Neural progenitor cell (in vitro differentiated cells): ENCODE measurements at regions not wholly inside any gene's neighbourhood (a gene's known extent, or its start where the extent isn't known, plus 50 kb on each side); places are given as distances from the start of the nearest gene placed in this dataset.

ENCODE experiments used
- DNase-seq: peaks from one replicate; pipeline ENCODE4 v3.0.0-alpha.2; 2016; ENCODE audit warnings: low spot score
- H2AFZ ChIP-seq: fragments of 200-600 bp; sonication (generic); replicated peaks from 2 replicates; pipeline ENCODE4 v1.6.1; 2016; ENCODE audit warnings: antibody characterized with exemption
- H3F3A ChIP-seq: fragments of 200-600 bp; sonication (generic); 2 replicates; pipeline ENCODE4 v1.6.1; 2016; ENCODE audit warnings: antibody characterized with exemption, low read depth
- H3K27ac ChIP-seq: fragments of 200-600 bp; sonication (generic); 2 replicates; pipeline ENCODE4 v1.5.1; 2016; ENCODE audit warnings: mild to moderate bottlenecking
- H3K27me3 ChIP-seq: fragments of 200-600 bp; sonication (generic); 2 replicates; pipeline ENCODE4 v1.6.1; 2016; ENCODE audit warnings: mild to moderate bottlenecking, moderate library complexity
- H3K36me3 ChIP-seq: fragments of 200-600 bp; sonication (generic); 2 replicates; pipeline ENCODE4 v1.5.1; 2016
- H3K4me1 ChIP-seq: fragments of 200-600 bp; sonication (generic); 2 replicates; pipeline ENCODE4 v1.6.1; 2016; ENCODE audit warnings: mixed run types
- H3K4me2 ChIP-seq: fragments of 200-600 bp; sonication (generic); 2 replicates; pipeline ENCODE4 v1.6.1; 2016
- H3K4me3 ChIP-seq: fragments of 200-600 bp; sonication (generic); 2 replicates; pipeline ENCODE4 v1.5.1; 2016
- H3K79me2 ChIP-seq: fragments of 200-600 bp; sonication (generic); 2 replicates; pipeline ENCODE4 v1.6.1; 2016; ENCODE audit warnings: low read depth
- H3K9ac ChIP-seq: fragments of 200-600 bp; sonication (generic); 2 replicates; pipeline ENCODE4 v1.6.1; 2016
- H3K9me3 ChIP-seq: fragments of 200-600 bp; sonication (generic); 2 replicates; pipeline ENCODE4 v1.5.1; 2016; ENCODE audit warnings: low read depth
- H4K20me1 ChIP-seq: fragments of 200-600 bp; sonication (generic); 2 replicates; pipeline ENCODE4 v1.6.1; 2016; ENCODE audit warnings: low read depth
- H3K27ac Mint-ChIP-seq: 3 replicates; pipeline ENCODE4 v1.8.0; 2021; ENCODE audit warnings: mixed read lengths
- H3K27me3 Mint-ChIP-seq: 2 replicates; pipeline ENCODE4 v1.8.0; 2022; ENCODE audit warnings: low read depth, mild to moderate bottlenecking, inconsistent platforms, moderate library complexity, mixed read lengths; ENCODE audit not compliant: insufficient read depth
- H3K36me3 Mint-ChIP-seq: 3 replicates; pipeline ENCODE4 v1.8.0; 2021; ENCODE audit warnings: mixed read lengths
- H3K4me1 Mint-ChIP-seq: 3 replicates; pipeline ENCODE4 v1.8.0; 2021; ENCODE audit warnings: mixed read lengths
- H3K4me3 Mint-ChIP-seq: 3 replicates; pipeline ENCODE4 v1.8.0; 2021; ENCODE audit warnings: mild to moderate bottlenecking, moderate library complexity, mixed read lengths
- H3K9me3 Mint-ChIP-seq: 3 replicates; pipeline ENCODE4 v1.8.0; 2020; ENCODE audit warnings: mixed read lengths
- CTCF ChIP-seq: fragments of 200-600 bp; sonication (generic); IDR thresholded peaks from 2 replicates; pipeline ENCODE4 v1.5.1; 2017; ENCODE audit warnings: antibody characterized with exemption, mild to moderate bottlenecking
- EZH2 ChIP-seq: fragments of 200-600 bp; sonication (generic); IDR thresholded peaks from 2 replicates; pipeline ENCODE4 v1.6.1; 2017; ENCODE audit warnings: antibody characterized with exemption, mild to moderate bottlenecking, moderate library complexity
- EZH2phosphoT487 ChIP-seq: fragments of 200-600 bp; sonication (generic); IDR thresholded peaks from 2 replicates; pipeline ENCODE4 v1.6.1; 2017; ENCODE audit warnings: antibody characterized with exemption

DNA sequence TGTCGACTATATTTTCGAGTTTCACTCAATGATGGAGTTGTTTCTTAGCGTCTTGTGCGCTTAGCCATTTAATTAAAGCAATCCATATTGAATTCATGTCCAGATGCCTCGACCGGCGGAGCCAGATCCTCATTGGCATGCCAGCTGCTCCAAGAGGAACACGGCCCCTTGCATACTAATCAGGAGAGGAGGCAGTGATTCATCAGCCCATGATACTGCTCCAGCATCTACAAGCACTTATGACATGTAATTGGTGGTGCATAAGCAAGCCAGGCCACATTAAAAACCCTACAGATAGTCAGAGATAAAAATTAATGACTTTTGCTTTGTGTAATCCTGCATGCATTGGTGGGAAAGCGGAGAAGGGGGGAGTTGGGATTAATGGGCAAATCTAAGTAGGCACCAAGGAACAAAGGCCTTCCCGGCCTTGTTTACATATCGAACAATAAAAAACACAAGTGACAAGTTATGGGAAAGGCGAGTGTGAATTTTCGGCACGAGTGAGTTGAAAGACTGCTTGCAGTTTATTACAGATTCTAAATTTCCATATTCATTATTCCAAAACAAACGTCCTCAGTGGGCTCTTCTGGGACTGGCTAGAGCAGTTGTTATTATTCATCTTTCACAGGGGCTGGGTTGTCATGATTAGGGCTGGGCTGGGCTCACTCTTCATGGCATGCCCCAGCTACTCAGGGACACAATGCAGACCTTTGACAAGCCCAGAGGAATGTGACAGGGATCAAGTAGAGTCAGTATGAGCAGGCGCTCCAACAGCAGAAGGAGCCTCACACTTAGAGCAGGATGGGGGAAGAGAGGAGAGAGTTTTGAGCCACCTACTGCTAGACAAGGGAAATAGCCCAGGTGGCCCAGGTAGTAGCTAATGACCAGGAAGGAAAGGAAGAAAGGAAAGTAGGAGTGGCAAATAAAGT lies 281.7 kb upstream of the ZFHX3 start:
- Histone ChIP-seq H3F3A (no peaks in the 10 kb centered on the region), H3K36me3 (no peaks in the 10 kb centered on the region), H3K27ac (no peak overlapping the region), H3K9me3 (no peaks in the 10 kb centered on the region), H3K4me1 (peaks cover 4% of the 10 kb centered on the region), H3K79me2 (no peaks in the 10 kb centered on the region), H4K20me1 (no peaks in the 10 kb centered on the region), H2AFZ (no peak overlapping the region), H3K9ac (no peak overlapping the region), H3K4me2 (no peak overlapping the region), H3K27me3 (no peaks in the 10 kb centered on the region), H3K4me3 (no peak overlapping the region)
- TF ChIP-seq EZH2 (no peak), CTCF (peak; percentile 14)
- Mint-ChIP-seq H3K36me3 (no peaks in the 10 kb centered on the region), H3K4me1 (no peaks in the 10 kb centered on the region), H3K4me3 (no peak overlapping the region), H3K27ac (no peak overlapping the region), H3K9me3 (no peaks in the 10 kb centered on the region), H3K27me3 (no peaks in the 10 kb centered on the region)
- DNase-seq: peak; percentile 51

DNA sequence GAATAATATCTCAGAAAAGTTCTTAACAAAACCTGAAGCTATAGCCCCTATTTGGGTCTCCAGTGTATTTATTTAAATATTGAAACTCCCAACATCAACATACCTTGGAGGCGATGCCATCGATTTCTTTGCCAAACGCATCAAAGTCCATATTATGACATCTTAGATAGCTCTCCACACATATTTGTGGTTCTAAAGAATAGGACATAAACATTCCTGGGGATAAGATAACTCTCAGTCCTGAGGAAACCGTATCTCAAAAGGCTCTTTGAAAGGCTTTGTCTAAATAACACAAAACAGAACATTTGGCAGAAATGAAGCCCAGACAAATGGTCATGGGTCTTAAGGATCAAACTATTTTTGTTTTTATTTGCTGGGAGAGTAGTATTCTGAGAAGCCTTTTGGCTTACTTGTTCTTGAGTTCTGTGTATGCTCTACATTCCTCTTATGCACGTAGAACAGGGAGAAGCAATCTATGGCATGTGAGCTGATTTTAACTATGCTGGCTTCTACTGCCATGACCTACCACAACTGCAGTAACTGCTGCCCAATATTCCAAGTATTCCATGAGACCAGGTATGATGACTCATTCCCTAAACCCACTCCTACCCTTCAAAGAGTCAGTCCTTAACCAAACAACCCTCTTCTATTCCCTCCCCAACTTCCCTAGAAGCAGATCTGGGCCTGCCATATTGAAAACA lies 279.0 kb upstream of the ZFHX3 start:
- DNase-seq: no peak
- Mint-ChIP-seq H3K36me3 (no peaks in the 10 kb centered on the region), H3K27ac (no peak overlapping the region), H3K27me3 (peaks cover 4% of the 10 kb centered on the region), H3K4me1 (peaks cover 5% of the 10 kb centered on the region), H3K4me3 (no peak overlapping the region), H3K9me3 (no peaks in the 10 kb centered on the region)
- peaks cover 4% of the 10 kb centered on the region for H3K4me1 ChIP-seq
- H3K27ac ChIP-seq: no peak overlapping the region
- no peaks in the 10 kb centered on the region for H4K20me1 ChIP-seq
- no peaks in the 10 kb centered on the region for H3F3A ChIP-seq
- H3K36me3 ChIP-seq: no peaks in the 10 kb centered on the region
- H3K79me2 ChIP-seq: no peaks in the 10 kb centered on the region
- no peaks in the 10 kb centered on the region for H3K9me3 ChIP-seq
- no peak overlapping the region for H3K4me3 ChIP-seq
- H3K9ac ChIP-seq: no peak overlapping the region
- H2AFZ ChIP-seq: no peak overlapping the region
- H3K27me3 ChIP-seq: no peaks in the 10 kb centered on the region
- no peak overlapping the region for H3K4me2 ChIP-seq
- TF ChIP-seq EZH2 (no peak), EZH2phosphoT487 (no peak), CTCF (no peak)

GRCh38 chr16:73326221-73326620 lies 278.3 kb upstream of the ZFHX3 start:
- H3K4me2 ChIP-seq: no peak overlapping the region
- no peak overlapping the region for H2AFZ ChIP-seq
- no peak overlapping the region for H3K27ac Mint-ChIP-seq
- peaks cover 4% of the 10 kb centered on the region for H3K27me3 Mint-ChIP-seq
- no peaks in the 10 kb centered on the region for H3F3A ChIP-seq
- no peaks in the 10 kb centered on the region for H3K9me3 Mint-ChIP-seq
- no peaks in the 10 kb centered on the region for H3K79me2 ChIP-seq
- H3K4me3 Mint-ChIP-seq: no peak overlapping the region
- no peak overlapping the region for H3K4me3 ChIP-seq
- H3K4me1 ChIP-seq: peaks cover 4% of the 10 kb centered on the region
- TF ChIP-seq CTCF (no peak), EZH2 (no peak)
- H4K20me1 ChIP-seq: no peaks in the 10 kb centered on the region
- no peaks in the 10 kb centered on the region for H3K27me3 ChIP-seq
- H3K36me3 Mint-ChIP-seq: no peaks in the 10 kb centered on the region
- no peak for DNase-seq
- H3K9me3 ChIP-seq: no peaks in the 10 kb centered on the region
- H3K27ac ChIP-seq: no peak overlapping the region
- H3K4me1 Mint-ChIP-seq: peaks cover 10% of the 10 kb centered on the region
- no peaks in the 10 kb centered on the region for H3K36me3 ChIP-seq
- H3K9ac ChIP-seq: no peak overlapping the region
